Kasumi-1 (cell line): ENCODE measurements at regions not wholly inside any gene's neighbourhood (a gene's known extent, or its start where the extent isn't known, plus 50 kb on each side); places are given as distances from the start of the nearest gene placed in this dataset.

ENCODE experiments used
- DNase-seq, 2 experiments: peaks; one replicate each; lab custom pipeline; 2025; lab: John Stamatoyannopoulos, UW

DNA sequence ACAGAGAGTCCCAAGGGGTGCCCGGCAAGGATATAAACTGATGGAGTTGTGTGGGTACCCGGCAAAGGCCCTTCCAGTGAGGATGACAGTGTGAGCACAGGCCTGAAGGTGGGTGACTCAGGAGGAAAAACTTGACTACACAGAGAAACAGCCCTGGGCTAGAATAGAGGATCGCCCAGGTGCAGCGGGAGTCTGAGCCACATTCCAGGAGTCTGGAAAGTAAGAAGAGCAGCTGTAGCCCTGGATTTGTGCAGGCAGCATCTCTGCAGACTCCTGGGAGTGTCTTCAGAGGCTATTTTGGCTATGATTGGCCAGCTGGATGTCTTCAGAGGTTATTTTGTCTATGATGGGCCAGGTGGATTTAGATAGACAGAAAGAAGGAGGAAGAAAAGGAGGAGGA, 367.6 kb upstream of the MKI67 start:
- no peak for DNase-seq

DNA sequence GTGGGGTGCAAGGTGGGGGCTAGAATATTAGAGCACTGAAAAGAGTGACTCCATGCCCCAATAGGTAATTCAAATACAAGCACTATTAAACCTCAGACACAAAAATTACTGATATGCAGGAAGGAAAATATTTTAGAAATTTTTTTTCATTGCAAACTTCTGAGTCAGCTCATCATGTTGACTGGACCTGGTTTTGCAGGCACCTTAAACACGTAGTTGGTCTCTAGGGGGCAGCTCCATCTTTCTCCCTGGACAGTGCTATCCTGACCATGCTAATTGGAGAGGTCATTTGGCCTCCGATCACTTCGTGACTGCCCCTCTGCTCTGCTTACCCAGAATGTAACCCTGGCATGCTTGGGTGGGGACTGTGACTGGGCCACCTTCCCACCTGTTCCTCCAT, 368.4 kb upstream of the MKI67 start:
- DNase-seq: no peak

DNA sequence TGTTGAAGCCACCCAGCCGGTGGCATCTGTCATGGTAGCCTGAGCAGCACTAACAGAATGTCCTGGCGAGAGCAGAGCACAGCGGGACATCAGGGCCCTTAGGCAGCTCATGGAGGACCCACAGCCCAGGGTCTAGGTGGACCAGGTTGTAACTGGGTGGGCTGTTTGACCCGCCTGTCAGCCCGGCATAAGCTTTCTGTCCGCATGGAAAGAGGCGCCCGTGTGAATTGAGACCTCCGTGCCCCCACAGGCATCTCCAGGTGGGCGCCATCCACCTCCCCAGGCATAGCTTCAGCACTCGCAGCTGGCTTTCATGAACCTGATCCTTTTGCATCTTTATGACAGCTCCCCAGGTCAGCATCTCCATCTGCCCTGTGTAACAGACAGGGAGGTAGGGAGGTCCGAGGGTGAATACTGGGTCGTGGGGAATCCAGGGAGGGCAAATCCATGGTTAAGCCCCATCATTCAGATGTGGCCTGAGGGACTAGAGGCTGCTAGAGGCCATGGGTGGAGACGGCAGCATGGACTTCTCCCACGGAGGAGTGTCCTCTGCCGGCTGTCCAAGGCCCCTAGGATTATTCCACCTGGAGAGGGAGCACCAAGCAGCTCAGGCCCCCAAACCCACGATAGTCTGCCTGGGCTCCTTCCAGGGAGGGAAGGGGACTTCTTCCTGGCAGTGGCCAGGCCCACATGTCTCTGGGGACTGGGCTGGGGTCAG, 371.6 kb upstream of the MKI67 start:
- DNase-seq: no peak

DNA sequence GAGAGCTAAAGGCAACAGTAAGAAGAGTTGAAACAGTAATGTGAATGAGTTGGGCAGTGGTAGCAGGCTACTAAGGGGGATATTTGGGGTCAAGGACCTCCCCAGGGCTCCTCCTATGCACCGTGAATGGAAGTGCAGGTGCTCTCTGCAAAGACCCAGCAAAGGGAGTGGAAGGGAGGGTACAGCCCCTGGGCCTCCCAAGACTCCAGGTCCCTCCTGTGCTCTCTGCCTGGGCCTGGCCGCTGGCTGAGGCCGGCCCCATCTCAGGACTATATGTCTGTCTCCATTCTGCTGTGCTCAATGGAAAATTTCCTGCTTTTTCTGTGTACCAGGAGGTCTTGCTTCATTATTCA, 372.1 kb upstream of the MKI67 start:
- no peak for DNase-seq

DNA sequence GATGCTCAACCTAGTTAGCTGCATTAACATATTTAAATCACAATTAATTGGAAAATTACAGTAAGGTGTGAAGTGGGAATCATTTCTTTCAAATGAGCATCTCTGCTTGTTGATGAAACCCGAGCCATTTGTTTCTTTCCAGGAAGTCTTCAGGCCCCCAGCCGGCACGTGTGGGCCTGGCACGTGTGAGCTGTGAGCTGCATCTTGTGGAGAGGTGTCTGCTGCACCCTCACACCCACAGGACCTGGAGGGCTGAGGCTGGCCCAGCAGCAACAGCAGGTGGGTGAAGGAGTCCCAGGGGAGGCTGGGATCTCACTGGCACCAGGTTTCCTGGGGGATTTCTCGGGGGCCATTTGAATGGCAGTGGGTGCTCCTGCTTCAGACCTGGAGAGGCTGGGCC, 372.5 kb upstream of the MKI67 start:
- no peak for DNase-seq

DNA sequence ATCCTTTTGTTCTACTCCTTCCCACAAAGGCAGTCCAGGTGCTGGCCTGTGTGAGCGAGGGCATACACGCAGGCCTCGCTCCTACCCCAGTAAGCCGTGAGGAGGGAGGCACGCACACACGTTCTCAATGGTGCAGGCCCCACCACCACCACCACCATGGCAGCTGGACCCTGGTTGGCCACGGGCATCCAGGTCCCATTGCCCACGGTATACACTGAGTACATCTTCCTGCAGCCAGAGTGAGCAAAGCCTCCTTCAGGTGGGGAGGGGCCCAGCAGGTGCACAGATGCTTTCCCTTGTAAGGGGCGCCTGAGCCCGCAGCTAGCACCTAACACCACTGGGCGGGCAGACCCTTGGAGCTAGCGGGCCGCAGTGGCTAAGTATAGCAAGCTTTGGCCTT, 373.3 kb upstream of the MKI67 start:
- DNase-seq: no peak

DNA sequence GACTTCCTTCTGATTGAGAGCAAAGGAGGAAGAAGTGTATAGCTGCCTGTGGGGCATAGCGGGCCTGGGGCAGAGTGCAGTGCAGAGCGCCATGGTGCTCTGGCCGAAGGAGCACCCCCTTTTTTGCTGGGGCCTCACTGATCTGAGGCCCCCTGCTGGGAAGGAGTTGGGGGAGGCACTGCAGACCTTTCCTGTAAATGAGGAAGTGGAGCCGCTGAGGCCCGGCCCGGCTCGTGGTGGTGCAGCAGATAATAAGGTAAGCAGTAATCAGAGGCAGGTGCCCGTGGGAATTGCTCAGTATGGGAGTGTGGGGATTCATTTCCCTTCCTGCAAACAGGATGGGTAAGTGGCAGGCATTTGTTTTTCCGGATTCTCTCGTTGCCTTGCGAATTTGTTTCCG, 373.7 kb upstream of the MKI67 start:
- no peak for DNase-seq

DNA sequence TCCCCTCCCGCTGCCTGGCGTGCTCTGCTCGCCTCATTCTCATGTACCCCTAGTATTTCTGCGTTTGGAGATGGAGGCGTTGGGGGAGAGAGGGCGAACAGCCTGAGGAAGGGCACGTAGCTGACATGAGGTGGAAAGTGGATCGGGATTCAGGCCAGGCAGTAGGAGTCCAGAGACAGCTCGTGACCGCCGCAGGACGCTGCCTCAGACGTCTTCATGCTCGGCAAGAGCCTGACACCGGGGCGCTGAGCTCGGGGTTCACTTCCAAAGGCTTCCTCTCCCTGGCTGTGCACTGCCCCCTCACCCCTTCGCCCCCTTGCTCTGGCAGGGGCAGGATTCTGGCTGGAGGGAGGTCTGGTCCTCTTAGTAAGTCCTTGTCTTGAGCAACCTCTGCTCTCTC, 374.4 kb upstream of the MKI67 start:
- no peak for DNase-seq

DNA sequence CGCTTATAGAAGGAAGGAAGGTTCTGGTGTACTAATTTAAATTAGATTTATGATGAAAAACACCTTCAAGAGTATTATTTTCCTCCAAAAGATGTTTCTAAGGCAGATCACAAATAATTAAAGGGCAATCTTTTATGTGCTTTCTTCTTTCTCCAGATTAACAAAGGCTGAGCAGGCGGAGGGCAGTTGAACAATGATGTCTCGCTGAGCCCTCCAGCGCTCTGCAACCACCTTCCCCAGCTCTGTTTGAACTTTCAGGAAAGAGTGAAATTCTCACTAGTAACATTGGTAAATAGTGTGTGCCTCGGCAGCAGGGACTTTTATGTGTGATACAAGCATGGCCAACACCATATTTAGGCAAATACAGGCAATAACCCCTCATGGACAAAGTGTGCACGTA, 379.1 kb upstream of the MKI67 start:
- DNase-seq: no peak

DNA sequence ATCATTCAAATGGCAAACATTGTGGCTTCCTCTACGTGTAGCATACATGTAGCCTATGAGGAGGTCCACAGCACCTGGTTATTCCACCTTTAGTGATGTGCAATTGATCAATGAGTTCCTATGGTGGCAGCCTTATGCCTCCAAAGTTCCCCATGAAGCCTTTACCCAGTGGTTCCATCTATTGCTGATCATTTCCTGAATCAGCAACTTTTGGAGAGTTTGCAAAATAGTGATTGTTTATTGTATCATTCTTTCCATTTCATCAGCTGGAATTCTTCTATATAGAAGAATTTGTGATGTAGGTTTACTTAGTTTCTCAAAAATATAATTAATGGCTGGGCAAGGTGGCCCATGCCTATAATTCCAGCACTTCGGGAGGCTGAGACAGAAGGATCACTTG, 380.2 kb upstream of the MKI67 start:
- DNase-seq: no peak

DNA sequence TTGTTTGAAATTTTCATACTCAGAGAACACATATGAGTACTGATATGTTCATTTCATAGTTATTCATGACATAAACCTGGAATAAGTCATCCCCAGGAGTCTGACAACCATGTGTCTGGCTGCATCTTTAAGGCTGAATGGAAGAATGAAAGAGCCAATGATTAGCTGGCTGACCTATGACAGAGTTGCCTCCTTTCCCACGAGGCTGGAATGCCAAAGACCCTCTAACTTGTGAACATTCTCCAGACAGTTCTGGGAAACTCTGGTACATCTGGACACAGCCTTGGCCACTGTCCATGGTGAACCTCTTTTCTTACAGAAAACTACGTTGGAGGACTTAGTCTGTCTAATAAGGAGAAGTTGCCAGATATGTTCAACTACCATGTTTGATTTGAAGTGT, 380.8 kb upstream of the MKI67 start:
- DNase-seq: no peak

DNA sequence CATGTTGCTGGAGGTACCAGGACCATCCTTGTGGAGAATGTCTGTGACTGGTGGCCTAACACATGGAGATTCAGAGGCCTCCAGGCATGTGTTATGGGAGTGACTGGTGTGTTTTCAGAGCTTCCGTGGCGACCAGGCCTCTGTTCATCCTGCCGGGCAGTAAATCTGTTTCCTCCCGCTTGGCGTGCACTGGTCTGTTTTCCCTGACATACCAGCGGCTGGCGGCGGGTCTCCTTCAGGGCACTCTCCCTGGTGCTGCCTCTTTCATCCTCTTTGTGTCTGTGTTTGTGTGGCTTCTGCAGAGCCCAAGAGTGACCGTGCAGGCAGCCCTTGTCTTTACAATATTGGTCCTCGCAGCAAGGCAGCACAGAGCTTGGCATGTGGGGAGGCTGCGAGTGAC, 385.1 kb upstream of the MKI67 start:
- no peak for DNase-seq

DNA sequence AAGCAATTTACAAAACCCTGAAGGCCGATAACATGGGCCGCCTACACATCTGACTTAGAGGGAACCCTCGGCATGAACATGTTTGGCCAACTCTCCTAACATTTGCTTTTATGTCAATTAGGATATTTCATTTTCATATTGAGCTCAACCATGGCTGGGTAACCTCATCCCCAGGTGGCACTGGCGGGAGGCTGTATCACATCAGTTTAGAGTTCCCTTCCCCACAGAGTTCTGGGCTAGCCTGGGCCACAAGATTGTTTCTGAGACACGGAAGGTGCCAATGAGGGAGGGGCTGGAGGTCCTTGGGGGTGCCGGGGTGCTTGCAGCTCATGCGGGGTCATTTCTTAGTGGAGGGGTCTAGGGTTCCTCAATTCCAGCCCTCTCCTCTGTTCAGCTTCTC, 386.5 kb upstream of the MKI67 start:
- no peak for DNase-seq

DNA sequence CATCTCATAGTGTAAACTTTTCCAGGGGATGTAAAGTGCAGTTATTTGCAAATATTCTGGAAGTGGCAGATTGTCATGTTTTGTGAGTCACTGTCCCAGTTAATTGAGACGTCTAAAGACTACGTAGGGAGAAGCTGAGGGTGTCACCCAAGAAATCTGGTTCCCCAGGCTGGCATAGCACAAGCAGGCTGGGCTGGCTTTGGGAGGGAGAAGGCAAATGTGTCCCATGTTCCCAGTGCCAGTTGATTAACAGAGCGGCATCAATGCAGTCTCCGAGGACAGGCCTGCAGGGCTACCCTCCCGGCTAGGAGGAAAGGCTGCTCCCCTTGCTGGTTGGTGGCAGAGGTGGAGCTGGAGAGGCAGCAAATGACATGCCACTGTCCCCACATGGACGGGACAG, 388.3 kb upstream of the MKI67 start:
- no peak for DNase-seq

DNA sequence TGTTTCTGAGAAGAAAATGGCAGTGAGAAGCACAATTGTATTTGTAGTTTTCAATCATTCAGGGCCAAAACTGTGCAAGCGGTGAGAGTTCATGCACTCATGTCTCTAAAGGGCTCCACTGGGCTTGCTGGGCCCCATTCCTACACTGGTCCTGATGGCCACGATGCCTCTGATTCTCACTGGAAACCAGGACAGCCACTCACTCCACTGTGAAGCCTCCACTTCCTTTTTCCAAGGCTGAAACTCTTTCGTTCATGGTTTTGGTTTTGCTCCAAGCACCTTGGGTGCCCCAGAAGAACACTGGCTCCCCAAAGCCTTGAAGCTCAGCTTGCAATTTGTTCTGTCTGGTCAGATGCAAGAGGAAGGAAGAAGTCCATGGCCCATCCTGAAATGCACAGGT, 390.0 kb upstream of the MKI67 start:
- no peak for DNase-seq

DNA sequence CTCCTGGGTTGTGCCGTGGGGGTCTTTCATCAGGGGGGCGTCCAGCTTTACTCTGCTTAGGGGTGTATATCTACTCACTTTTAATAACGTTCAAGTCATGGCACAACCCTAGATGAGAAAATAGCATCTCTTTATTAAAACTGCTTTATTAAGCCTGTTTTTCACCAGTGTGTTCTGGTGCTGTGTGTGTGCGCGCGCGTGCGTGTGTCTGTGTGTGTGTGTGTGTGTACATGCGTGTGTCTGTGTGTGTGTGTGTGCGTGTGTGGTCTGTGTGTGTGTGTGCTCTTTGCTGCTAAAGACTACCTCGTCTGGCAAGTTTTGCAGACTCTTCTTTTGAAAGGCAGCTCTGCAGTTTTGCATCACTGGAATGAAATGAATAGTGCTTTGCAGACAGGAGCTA, 390.9 kb upstream of the MKI67 start:
- no peak for DNase-seq

DNA sequence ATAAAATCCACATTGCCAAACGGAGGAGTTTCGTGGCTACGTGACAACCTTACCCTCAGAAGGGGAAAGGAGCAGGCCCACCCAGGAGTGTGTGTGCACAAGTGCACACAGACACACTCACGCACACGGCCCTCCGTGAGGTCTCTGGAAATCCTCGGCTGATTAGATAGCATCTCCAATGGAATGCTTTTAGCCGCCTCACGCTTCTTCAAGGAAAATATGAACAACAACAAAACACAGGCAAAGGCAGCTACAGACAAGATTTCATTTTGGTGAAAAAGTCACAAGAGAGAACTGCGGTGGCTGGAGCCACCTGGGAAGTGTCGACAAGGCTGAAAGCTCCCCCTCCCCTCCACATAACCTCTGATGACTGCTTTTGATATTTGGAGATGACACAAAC, 391.8 kb upstream of the MKI67 start:
- DNase-seq: no peak

DNA sequence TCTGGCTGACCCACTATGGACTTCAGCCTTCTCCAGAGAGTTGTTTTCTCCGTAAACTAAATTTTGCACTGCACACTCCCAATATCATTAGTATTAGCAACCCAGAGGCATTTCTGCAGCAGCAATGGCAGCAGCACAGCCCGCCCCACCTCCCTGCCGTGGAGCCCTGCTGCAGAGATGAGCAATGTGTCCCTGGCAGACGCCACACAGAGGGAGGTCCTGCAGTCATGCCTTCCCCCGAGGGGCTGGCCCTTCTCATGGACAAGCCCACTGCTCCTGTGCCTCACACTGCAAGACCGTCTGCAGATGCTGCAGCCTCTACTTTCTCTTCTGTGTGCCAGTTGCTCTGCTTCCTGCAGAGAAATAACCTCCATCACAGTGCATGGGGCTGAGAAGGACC, 393.4 kb upstream of the MKI67 start:
- no peak for DNase-seq

DNA sequence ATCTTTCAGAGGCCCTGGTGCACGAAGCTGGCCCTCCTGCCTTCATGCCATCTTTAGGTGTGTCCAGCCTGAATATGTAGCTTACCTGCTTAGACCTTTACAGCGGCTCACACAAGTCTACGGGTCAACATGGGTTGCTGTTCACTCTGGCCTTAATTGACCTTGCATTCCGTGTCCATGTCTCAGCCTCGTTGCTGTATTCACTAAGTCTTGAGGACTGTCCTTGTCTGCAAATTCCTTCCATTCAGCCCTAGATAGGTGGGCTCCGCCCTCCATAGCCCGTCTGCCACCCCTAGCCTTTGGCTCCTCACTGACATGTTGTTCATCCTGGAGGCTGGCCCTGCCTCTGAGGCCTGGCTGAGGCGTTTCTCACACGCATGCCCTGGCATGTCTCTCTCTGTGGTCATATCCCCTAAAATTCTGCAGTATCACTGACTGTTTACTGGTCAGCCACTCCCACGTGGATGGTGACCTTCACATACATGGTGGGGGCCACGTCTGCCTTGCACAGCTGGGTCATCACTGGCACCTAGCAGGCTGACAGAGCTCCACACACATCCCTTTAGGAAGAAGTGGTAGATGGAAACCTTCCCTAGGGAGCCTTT, 394.1 kb upstream of the MKI67 start:
- DNase-seq: no peak

DNA sequence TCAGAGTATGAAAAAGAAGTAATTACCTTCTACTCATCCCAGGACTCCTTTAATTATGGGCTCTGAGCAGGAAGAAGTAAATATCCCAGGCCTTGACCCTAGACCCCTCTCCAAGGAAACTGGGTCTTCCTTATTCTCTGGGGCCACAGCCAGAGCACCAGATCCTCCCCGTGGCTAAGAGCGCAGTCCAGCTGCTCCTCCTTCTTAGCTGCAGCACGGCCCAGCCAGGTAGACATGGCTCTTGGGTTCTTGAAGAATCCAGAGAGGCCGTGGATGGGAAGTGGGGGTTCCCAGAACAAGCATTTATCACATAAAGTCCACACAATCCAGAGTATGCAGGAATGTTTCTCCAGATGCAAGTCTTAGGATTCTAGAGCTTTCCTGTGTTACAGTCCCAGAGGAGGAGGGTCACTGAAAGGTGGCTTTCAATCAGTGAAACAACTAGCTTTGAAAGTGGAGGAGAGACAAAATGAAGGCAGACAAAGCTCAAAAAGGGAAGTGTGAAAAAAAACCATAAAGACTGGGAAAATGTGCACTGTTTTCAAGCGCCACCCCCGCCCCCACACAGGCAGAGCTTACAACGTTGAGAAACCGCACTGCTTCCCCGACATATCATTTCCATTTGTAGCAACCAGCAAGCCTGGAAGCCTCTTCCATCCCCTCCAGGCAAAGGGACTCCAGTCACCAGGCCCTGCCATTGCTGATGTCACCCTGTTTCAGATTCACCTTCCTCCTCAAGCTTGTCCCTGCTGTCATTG, 396.5 kb upstream of the MKI67 start:
- DNase-seq: no peak

DNA sequence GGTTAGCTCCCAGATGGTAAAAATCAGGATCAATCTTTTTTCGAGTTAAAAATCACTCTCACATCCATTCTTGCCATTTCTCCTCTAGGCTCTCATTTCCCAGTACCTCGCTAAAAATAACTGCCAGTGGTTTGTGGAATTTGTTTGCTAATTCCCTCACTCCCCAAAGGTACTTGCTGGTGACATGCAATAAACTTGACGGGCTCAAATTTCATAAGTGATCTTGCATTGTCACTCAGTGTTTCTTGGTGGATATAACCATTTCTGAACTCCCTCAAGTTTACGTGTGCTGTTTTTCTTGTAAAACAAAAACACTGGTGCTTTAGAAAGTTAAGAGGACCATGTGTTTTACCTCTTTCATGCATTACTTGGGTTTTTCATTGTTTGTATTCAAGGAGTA, 399.2 kb upstream of the MKI67 start:
- no peak for DNase-seq

DNA sequence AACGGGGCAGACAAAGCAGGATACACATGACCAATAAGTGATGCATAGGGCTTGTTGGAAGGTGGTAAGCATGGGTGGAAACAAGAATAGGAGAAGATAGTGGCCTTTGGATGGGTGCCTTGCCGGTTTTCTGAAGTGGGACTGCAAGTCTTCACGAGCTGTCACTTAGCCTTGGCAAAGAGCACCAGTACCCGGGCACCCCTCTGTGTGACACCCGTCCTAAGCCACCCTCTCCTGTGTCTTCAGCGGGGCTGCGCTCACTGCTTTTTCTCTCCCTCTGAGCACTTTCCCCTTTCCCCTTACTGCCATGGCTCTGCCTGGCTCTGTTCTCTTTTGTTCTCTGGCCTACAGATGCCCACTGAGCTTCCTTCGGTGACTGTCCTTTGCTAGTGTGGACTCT, 399.7 kb upstream of the MKI67 start:
- DNase-seq: no peak

DNA sequence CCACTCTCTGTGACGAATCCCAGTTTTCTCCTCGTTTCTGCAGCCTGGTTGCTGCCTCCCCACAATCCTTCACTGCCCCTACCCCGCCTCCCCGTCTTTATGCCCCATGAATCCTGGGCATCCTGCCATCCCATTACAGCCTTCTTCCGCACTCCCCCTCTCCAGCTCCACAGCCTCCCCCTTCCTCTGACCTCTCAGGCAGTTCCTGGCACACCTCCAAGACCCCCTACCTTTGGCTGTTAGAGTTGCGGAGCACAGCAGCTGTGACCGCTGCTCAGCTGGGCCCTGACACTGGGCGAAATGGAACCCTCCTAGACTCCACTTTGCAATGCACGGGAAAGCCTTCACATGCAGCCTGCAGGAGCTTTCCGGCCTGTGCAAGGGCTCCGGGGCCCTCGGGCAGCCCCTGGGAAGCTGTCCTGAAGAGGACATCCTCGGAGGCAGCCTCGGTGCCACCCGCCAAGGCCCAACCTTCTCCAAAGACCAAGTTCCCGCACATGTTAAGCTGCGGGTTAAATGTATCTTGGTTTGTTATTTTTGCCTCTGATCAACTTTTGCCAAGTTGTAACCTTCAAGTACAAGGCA, 400.7 kb upstream of the MKI67 start:
- no peak for DNase-seq
